NCI-H1930 (cell line): ENCODE measurements at regions not wholly inside any gene's neighbourhood (a gene's known extent, or its start where the extent isn't known, plus 50 kb on each side); places are given as distances from the start of the nearest gene placed in this dataset.
"Not testable (repeated sequence)": the region's sequence is repeated elsewhere in the genome, so short reads cannot be mapped to it uniquely, and the experiment has no call there.

Experiments used
- DNase-seq, 2 experiments: peaks; one replicate each; lab custom pipeline; 2025; lab: John Stamatoyannopoulos, UW

GRCh38 chr13:111664696-111665095, 344.3 kb downstream of the TEX29 start:
- no peak for DNase-seq

- no peak for DNase-seq
These were observed 345.3 kb downstream of the TEX29 start for GRCh38 chr13:111665691-111666095.

DNA sequence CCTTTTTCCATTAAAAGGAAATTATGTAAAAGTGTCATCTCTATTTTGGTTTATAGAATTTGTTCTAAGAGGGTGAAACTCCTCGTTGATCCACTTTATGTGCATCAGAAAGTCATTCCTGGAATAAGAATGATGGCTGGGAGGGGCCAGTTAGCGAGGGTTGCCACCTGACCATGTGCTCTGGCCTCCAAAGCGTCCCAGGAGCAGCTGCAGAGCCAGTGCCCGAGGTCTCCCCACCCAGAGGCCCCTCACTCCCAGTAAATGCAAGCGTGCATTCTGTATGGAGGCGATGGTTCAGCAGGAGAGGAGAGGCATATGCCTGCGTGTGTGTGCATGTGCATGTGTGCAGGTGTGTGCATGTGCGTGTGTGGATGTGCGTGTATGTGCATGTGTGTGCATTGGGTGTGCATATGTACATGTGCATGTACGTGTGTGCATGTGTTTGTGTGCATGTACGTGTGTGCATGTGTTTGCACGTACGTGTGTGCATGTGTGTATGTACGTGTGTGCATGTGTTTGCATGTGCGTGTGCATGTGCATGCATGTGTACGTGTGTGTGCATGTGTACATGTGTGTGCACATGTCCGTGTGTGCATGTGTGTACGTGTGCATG, 345.8 kb downstream of the TEX29 start:
- DNase-seq, result no peak

- DNase-seq, result no peak
These were observed 347.3 kb downstream of the TEX29 start for GRCh38 chr13:111667757-111668156.

GRCh38 chr13:111668451-111668850, 348.0 kb downstream of the TEX29 start:
- no peak for DNase-seq

DNA sequence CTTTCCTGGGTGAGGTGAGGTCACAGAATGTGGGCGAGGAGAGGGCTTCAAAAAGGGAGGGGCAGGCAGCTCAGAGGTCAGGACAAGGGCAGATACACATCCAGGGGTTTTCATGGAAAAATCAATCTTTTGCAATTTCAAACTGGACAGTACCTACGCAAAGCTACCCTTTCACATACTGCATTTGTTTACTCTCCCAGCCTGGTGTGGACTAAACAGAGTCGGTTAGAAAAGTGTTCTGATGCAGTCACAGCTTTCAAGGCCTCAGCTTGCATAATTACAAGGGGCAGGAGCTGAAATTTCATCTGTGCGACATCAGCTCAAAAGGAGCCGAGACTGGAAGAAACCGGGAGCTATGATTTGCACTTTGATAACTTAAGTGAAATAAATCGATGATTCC, 351.8 kb downstream of the TEX29 start:
- DNase-seq, result not testable (repeated sequence)

DNA sequence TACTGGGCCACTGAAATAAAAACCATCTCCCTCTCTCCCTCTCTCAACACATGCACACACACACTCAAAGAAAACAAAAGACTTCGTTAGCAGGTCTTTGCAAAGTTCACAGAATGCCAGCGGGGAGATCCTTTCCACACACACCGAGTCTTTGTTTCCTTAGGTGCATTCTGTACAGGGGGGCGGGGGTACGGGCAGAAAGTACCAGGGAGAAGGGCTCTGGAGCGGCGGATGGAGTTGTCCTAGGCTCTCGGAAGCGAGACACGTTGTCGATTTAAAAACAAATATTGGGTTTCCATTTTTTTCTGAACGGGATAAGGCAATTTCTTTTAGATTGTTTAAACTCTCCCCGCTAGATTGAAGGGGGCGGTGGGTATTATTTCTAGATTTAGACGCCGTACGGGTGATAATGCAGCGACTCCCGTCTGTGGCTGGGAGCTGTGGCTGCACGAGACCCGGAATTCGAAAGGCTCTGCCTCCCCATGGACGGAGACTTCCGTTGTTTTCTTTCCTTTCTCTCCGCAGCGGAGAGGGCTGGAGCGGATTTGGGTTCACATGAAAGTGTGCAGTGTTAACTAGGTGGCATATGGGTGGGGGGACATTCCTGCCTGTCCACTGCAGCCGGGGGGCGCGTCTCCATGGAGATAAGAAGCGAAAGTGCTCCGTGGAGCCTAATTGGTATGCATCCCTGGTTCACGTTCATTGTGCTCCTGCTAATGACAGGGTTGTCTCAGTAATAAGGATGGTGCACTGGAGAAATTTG, 357.9 kb downstream of the TEX29 start:
- DNase-seq, result not testable (repeated sequence)

- not testable (repeated sequence) for DNase-seq
These were observed 359.2 kb downstream of the TEX29 start for GRCh38 chr13:111679645-111680044.

GRCh38 chr13:111680100-111680499, 359.7 kb downstream of the TEX29 start:
- DNase-seq, result not testable (repeated sequence)

DNA sequence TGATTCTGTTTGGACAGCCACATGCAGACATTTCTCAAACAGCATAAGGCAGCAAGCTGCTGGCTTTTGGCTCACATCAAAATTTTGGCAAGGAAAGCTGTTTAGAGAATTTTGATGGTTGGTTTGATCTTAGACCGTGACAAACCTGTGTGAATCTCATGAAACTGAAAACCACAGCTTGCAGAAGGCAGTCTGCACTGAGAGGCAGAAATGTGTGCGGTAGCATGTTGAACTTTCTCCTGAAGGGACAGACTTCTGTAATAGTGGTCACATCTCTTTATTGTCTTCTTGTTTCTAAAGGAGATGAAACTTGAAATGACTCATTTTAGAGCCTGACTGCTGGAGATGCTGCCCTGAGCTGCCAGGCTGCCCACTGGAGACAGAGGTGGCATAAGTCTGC, 371.6 kb downstream of the TEX29 start:
- not testable (repeated sequence) for DNase-seq

DNA sequence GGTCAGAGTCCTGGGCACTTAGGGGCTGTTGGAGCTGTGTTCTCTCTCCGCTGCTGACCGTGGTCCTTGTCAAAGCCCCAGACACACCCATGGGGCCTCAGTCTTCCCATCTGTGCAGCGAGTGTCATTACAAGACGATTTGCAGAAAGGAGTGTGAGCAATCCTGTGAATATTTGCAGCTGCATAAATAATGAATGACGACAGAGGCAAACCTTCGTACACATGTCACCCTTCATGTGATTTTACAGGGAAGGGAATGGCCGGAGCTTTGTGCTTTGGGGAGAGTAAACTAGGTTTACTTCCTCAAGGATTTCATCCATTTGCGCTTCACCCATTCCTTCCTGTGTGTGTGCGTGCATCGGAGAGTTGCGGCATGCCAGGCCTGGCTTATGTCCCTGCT, 370.8 kb upstream of the SOX1 start:
- DNase-seq, result not testable (repeated sequence)

- not testable (repeated sequence) for DNase-seq
These were observed 364.9 kb upstream of the SOX1 start for GRCh38 chr13:111702059-111702458.
